ENCODE measurements at regions not wholly inside any gene's neighbourhood (a gene's known extent, or its start where the extent isn't known, plus 50 kb on each side); places are given as distances from the start of the nearest gene placed in this dataset.

GRCh38 chr16:82363026-82363816 is 193.2 kb upstream of the MPHOSPH6 start:
- in situ Hi-C loops (cut with MboI) (no loop called here), intact Hi-C loops (cut with micrococcal nuclease) (no loop called here)
- Histone ChIP-seq H3K79me2 (ENCODE audit: control insufficient read depth, insufficient read depth, low read length) (no peaks in the 10 kb centered on the region), H3K4me1 (replicated peaks in 1 of 2; ENCODE audit: control insufficient read depth in 2 of 2, insufficient read depth in 2 of 2, low read length in 2 of 2) (no peaks in the 10 kb centered on the region), H3K4me2 (ENCODE audit: insufficient read depth, low read length) (no peak overlapping the region), H3K9me3 (replicated peaks; ENCODE audit: control insufficient read depth, insufficient read depth, low read depth, low read length) (no peaks in the 10 kb centered on the region), H3K36me3 (ENCODE audit: control insufficient read depth, insufficient read depth, low read length) (no peaks in the 10 kb centered on the region), H3K9me1 (ENCODE audit: control insufficient read depth, insufficient read depth, low read length) (no peaks in the 10 kb centered on the region), H3K27ac (ENCODE audit: extremely low read depth, low read depth, low read length) (no peak overlapping the region), H3K27me3 (ENCODE audit: control insufficient read depth in 2 of 2, insufficient read depth in 2 of 2, low read length in 2 of 2) (no peaks in the 10 kb centered on the region), H2AFZ (ENCODE audit: low read depth, low read length) (no peak overlapping the region), H3K4me3 (no peak overlapping the region), H4K20me1 (replicated peaks; ENCODE audit: control insufficient read depth, insufficient read depth, low read length) (no peaks in the 10 kb centered on the region), H3K9ac (ENCODE audit: insufficient read depth in 1 of 2, low read depth in 2 of 2, low read length in 2 of 2) (no peak overlapping the region)
- TF ChIP-seq UBTF (IDR thresholded peaks at IDR 0.05; ENCODE audit: borderline replicate concordance in 1 of 2, low read depth in 2 of 2, low read length in 2 of 2) = no peak
- no peak for TF ChIP-seq CHD1 (IDR thresholded peaks at IDR 0.05; ENCODE audit: low read length)
- TF ChIP-seq TFAM (CRISPR knock-in tag; conservative IDR thresholded peaks at IDR 0.05) = no peak
- no peak for TF ChIP-seq ZBTB9 (CRISPR knock-in tag; IDR thresholded peaks at IDR 0.05)
- no peak for TF ChIP-seq SMARCA5 (IDR thresholded peaks at IDR 0.05)
- TF ChIP-seq CEBPG (CRISPR knock-in tag; IDR thresholded peaks at IDR 0.05) = no peak
- no peak for TF ChIP-seq CEBPG (tag; conservative IDR thresholded peaks at IDR 0.05 in 1 of 2, IDR thresholded peaks at IDR 0.05 in 1 of 2)
- no peak for TF ChIP-seq RBM15 (IDR thresholded peaks at IDR 0.05; ENCODE audit: insufficient read depth, low read length)
- no peak for TF ChIP-seq KDM1A (IDR thresholded peaks at IDR 0.05)
- TF ChIP-seq GATA2 (CRISPR knock-in tag; IDR thresholded peaks at IDR 0.05) = no peak
- TF ChIP-seq NR2C1 (IDR thresholded peaks at IDR 0.05) = no peak
- TF ChIP-seq NR2C1 (tag; IDR thresholded peaks at IDR 0.05) = no peak
- no peak for TF ChIP-seq ZNF133 (CRISPR knock-in tag; IDR thresholded peaks at IDR 0.05)
- FAIRE-seq = no peak
- no peak for ATAC-seq
- no peak for DNase-seq (ENCODE audit: extremely low read depth in 1 of 4, low spot score in 3 of 4)
- 1% methylated on average over 11 of the region's 11 CpGs for WGBS (ENCODE audit: insufficient coverage, low coverage, missing lambda C conversion rate)
- ChIA-PET POLR2A (no interaction called here), CTCF (ENCODE audit: low intra/inter-chr PET ratio) (no interaction called here)
- BruUV-seq (replicated peaks) = no TSS peak

Data from K562 (cell line).